HCT116 (cell line): ENCODE measurements at regions not wholly inside any gene's neighbourhood (a gene's known extent, or its start where the extent isn't known, plus 50 kb on each side); places are given as distances from the start of the nearest gene placed in this dataset.

Experiments used
- CEBPB ChIP-seq: IDR thresholded peaks from 2 replicates; pipeline ENCODE4 v1.6.1; 2012; ENCODE audit warnings: low read depth
- CTCF ChIP-seq, 3 experiments: fragments of 200-600 bp in 1 of 3; sonication (generic) in 1 of 3; IDR thresholded peaks in 2 of 3; conservative IDR thresholded peaks in 1 of 3; 2 replicates each; pipeline ENCODE4 v1.5.1; 2012 to 2017; ENCODE audit warnings: low read depth in 2 of 3, low read length in 2 of 3, antibody characterized with exemption in 1 of 3, borderline replicate concordance in 1 of 3, control low read depth in 1 of 3, mild to moderate bottlenecking in 1 of 3, mixed read lengths in 1 of 3, mixed run types in 1 of 3, moderate library complexity in 1 of 3; ENCODE audit not compliant: insufficient read depth in 1 of 3
- EZH2 ChIP-seq: fragments of 200-600 bp; sonication (generic); IDR thresholded peaks from 2 replicates; pipeline ENCODE4 v1.6.1; 2017; ENCODE audit warnings: antibody characterized with exemption, mixed run types
- MAX ChIP-seq: IDR thresholded peaks from 2 replicates; pipeline ENCODE4 v1.6.1; 2012
- POLR2A ChIP-seq: IDR thresholded peaks from 2 replicates; pipeline ENCODE4 v1.7.0; 2011; ENCODE audit warnings: borderline replicate concordance; ENCODE audit not compliant: insufficient read depth, insufficient read length; ENCODE audit errors: extremely low read depth
- TCF7L2 ChIP-seq: IDR thresholded peaks from 2 replicates; pipeline ENCODE4 v1.7.0; 2011; ENCODE audit warnings: borderline replicate concordance, inconsistent platforms; ENCODE audit not compliant: insufficient read depth, insufficient read length; ENCODE audit errors: extremely low read depth
- YY1 ChIP-seq: IDR thresholded peaks from 2 replicates; pipeline ENCODE4 v1.6.1; 2011; ENCODE audit warnings: low read length, low read depth, moderate library complexity, mild to moderate bottlenecking; ENCODE audit not compliant: insufficient replicate concordance; ENCODE audit errors: extremely low read depth

GRCh38 chr6:105868823-105869460 is 217.2 kb upstream of the PRDM1 start:
- TF ChIP-seq CTCF (IDR thresholded peaks at IDR 0.05 in 2 of 3, conservative IDR thresholded peaks at IDR 0.05 in 1 of 3; ENCODE audit: borderline replicate concordance in 1 of 3, insufficient read depth in 1 of 3, low read depth in 2 of 3, low read length in 2 of 3) (no peak), EZH2 (no peak), MAX (no peak), TCF7L2 (no peak), CEBPB (no peak), POLR2A (no peak), YY1 (no peak)
